ENCODE measurements at regions not wholly inside any gene's neighbourhood (a gene's known extent, or its start where the extent isn't known, plus 50 kb on each side); places are given as distances from the start of the nearest gene placed in this dataset.

GRCh38 chr16:51607201-51607651, 456.2 kb upstream of the SALL1 start:
- H3K27ac ChIP-seq = no peak overlapping the region
- TF ChIP-seq ZFX (IDR thresholded peaks at IDR 0.05; ENCODE audit: borderline replicate concordance) = no peak
- TF ChIP-seq CTCF (IDR thresholded peaks at IDR 0.05) = no peak

GRCh38 chr16:51596247-51596646, 445.2 kb upstream of the SALL1 start:
- TF ChIP-seq ZFX (IDR thresholded peaks at IDR 0.05; ENCODE audit: borderline replicate concordance) (no peak), CTCF (IDR thresholded peaks at IDR 0.05) (no peak)
- H3K27ac ChIP-seq = no peak overlapping the region

GRCh38 chr16:51592535-51593300, 441.6 kb upstream of the SALL1 start:
- TF ChIP-seq CTCF (IDR thresholded peaks at IDR 0.05) (no peak), ZFX (IDR thresholded peaks at IDR 0.05; ENCODE audit: borderline replicate concordance) (no peak)
- no peak overlapping the region for H3K27ac ChIP-seq

- TF ChIP-seq CTCF (IDR thresholded peaks at IDR 0.05) (no peak), ZFX (IDR thresholded peaks at IDR 0.05; ENCODE audit: borderline replicate concordance) (no peak)
Measured at GRCh38 chr16:51592001-51592501, 441.0 kb upstream of the SALL1 start.

GRCh38 chr16:51591480-51591879, 440.4 kb upstream of the SALL1 start:
- TF ChIP-seq CTCF (IDR thresholded peaks at IDR 0.05) (no peak), ZFX (IDR thresholded peaks at IDR 0.05; ENCODE audit: borderline replicate concordance) (no peak)
- no peak overlapping the region for H3K27ac ChIP-seq

More at GRCh38 chr16:51592001-51592501, 441.0 kb upstream of the SALL1 start:
- H3K27ac ChIP-seq = no peak overlapping the region

GRCh38 chr16:51579652-51580360, 428.7 kb upstream of the SALL1 start:
- no peak overlapping the region for H3K27ac ChIP-seq
- TF ChIP-seq CTCF (IDR thresholded peaks at IDR 0.05) = no peak
- TF ChIP-seq ZFX (IDR thresholded peaks at IDR 0.05; ENCODE audit: borderline replicate concordance) = no peak
